Transverse colon (tissue), 3 donors: ENCODE measurements at regions not wholly inside any gene's neighbourhood (a gene's known extent, or its start where the extent isn't known, plus 50 kb on each side); places are given as distances from the start of the nearest gene placed in this dataset.

ENCODE experiments used
- EP300 ChIP-seq: sonication (generic); formaldehyde crosslinking; IDR thresholded peaks from one replicate; pipeline ENCODE4 v1.6.1; 2017; ENCODE audit warnings: antibody characterized with exemption, low read depth
- POLR2AphosphoS5 ChIP-seq, 3 donors: sonication (generic); formaldehyde crosslinking; IDR thresholded peaks; one replicate each; pipeline ENCODE4 v1.6.1; 2016; ENCODE audit warnings: antibody characterized with exemption in 3 of 3

DNA sequence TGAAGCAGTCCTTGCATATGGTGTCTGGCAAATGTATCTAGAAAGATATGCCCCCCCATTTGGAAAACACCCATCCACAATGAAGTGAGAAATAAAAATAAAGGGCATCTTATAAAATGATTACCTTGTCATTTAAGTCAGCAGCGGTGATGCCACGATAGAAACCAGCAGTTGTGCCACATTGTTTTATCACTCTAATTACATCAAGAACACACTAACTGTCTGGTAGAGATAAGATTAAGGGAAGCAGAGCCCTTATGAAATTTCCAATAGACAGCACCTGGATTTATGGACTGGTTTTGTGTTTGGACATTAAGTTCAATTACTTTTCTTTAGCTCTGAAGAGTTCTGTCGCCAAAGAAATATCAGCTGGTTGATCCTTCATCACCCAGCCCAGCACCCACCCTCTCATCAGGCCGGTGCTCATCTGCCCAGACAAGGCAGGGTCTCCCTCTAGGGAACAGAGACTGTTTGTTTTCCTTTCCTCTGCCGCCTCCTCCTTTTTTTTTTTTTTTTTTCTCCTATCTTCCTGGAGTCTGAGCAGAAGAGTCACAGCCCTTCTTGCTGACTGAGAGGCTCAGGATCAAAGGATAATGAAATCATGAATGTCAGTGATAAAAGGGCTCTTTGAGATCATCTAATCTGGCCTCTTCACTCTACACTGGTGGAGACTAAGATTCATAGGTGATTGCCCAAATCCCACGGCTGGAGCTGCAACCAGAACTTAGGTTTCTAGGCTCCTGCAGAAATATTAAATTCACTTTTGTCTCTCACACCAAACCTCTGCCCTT lies 464.1 kb downstream of the NTRK3 start:
- no peak for TF ChIP-seq EP300
- no peak for TF ChIP-seq POLR2AphosphoS5 (IDR thresholded peaks at IDR 0.05)
